A549 (cell line): ENCODE measurements at regions not wholly inside any gene's neighbourhood (a gene's known extent, or its start where the extent isn't known, plus 50 kb on each side); places are given as distances from the start of the nearest gene placed in this dataset.

Source experiments
- CTCF ChIP-seq: fragments of >200 bp; sonication (Bioruptor Twin); formaldehyde crosslinking; IDR thresholded peaks from 3 replicates; pipeline ENCODE4 v1.5.1; 2016
- JUN ChIP-seq, 2 experiments: fragments of >200 bp; sonication (Bioruptor Twin); formaldehyde crosslinking; IDR thresholded peaks; 2 replicates in 1 of 2; 3 replicates in 1 of 2; pipeline ENCODE4 v1.6.1; 2016 to 2017
- PBX3 ChIP-seq: IDR thresholded peaks from 2 replicates; pipeline ENCODE4 v1.6.1; 2012
- POLR2AphosphoS2 ChIP-seq: conservative IDR thresholded peaks from 2 replicates; pipeline ENCODE4 v1.6.1; 2012; ENCODE audit warnings: low read length, improper control_type of control experiment, inconsistent platforms
- TP53 ChIP-seq: fragments of 250-450 bp; sonication (Bioruptor Pico); IDR thresholded peaks from 2 replicates; pipeline ENCODE4 v1.5.0; 2021; ENCODE audit warnings: mild to moderate bottlenecking, moderate library complexity

GRCh38 chr15:62494197-62494596 is 329.1 kb upstream of the C2CD4B start:
- TF ChIP-seq CTCF (no peak), TP53 (CRISPR knock-in tag) (no peak), PBX3 (no peak), POLR2AphosphoS2 (no peak), JUN (IDR thresholded peaks at IDR 0.05) (no peak)
